ENCODE measurements at regions not wholly inside any gene's neighbourhood (a gene's known extent, or its start where the extent isn't known, plus 50 kb on each side); places are given as distances from the start of the nearest gene placed in this dataset.

- no peak for DNase-seq
Measured at GRCh38 chr4:35614120-35614519, 630.2 kb downstream of the ARAP2 start.

GRCh38 chr4:35639929-35640328 is 604.4 kb downstream of the ARAP2 start:
- no peak for DNase-seq

- no peak for DNase-seq
Measured at GRCh38 chr4:35643661-35644060, 600.7 kb downstream of the ARAP2 start.

- DNase-seq = no peak
Measured at GRCh38 chr4:35644591-35644990, 599.7 kb downstream of the ARAP2 start.

GRCh38 chr4:35649011-35649410 is 595.3 kb downstream of the ARAP2 start:
- DNase-seq = no peak

GRCh38 chr4:35649778-35650177 is 594.5 kb downstream of the ARAP2 start:
- no peak for DNase-seq

- no peak for DNase-seq
Measured at GRCh38 chr4:35652197-35652596, 592.1 kb downstream of the ARAP2 start.

- no peak for DNase-seq
Measured at GRCh38 chr4:35653451-35653850, 590.9 kb downstream of the ARAP2 start.

GRCh38 chr4:35673137-35673536 is 571.2 kb downstream of the ARAP2 start:
- no peak for DNase-seq

GRCh38 chr4:35684755-35685154 is 559.6 kb downstream of the ARAP2 start:
- DNase-seq = no peak

GRCh38 chr4:35689870-35690269 is 554.4 kb downstream of the ARAP2 start:
- no peak for DNase-seq

GRCh38 chr4:35690271-35690670 is 554.0 kb downstream of the ARAP2 start:
- DNase-seq = no peak

GRCh38 chr4:35695003-35695402 is 549.3 kb downstream of the ARAP2 start:
- DNase-seq = no peak

GRCh38 chr4:35695421-35695820 is 548.9 kb downstream of the ARAP2 start:
- DNase-seq = no peak

- no peak for DNase-seq
Measured at GRCh38 chr4:35697210-35697736, 547.0 kb downstream of the ARAP2 start.

- DNase-seq = no peak
Measured at GRCh38 chr4:35700663-35701062, 543.7 kb downstream of the ARAP2 start.

- no peak for DNase-seq
Measured at GRCh38 chr4:35709080-35709479, 535.2 kb downstream of the ARAP2 start.

GRCh38 chr4:35710343-35710742 is 534.0 kb downstream of the ARAP2 start:
- DNase-seq = no peak

GRCh38 chr4:35711127-35711526 is 533.2 kb downstream of the ARAP2 start:
- no peak for DNase-seq

GRCh38 chr4:35723973-35724372 is 520.3 kb downstream of the ARAP2 start:
- DNase-seq = no peak

- DNase-seq = no peak
Measured at GRCh38 chr4:35725131-35725530, 519.2 kb downstream of the ARAP2 start.

GRCh38 chr4:35730414-35730813 is 513.9 kb downstream of the ARAP2 start:
- no peak for DNase-seq

- no peak for DNase-seq
Measured at GRCh38 chr4:35734381-35735098, 509.8 kb downstream of the ARAP2 start.

GRCh38 chr4:35739308-35739707 is 505.0 kb downstream of the ARAP2 start:
- DNase-seq = no peak

GRCh38 chr4:35754047-35754446 is 490.3 kb downstream of the ARAP2 start:
- no peak for DNase-seq
